Spleen (tissue), 7 donors: ENCODE measurements at regions not wholly inside any gene's neighbourhood (a gene's known extent, or its start where the extent isn't known, plus 50 kb on each side); places are given as distances from the start of the nearest gene placed in this dataset.

Experiments
- POLR2A ChIP-seq, 3 donors: fragments of 450-650 bp; IDR thresholded peaks; one replicate each; pipeline ENCODE4 v1.5.1; 2017; ENCODE audit warnings: antibody characterized with exemption in 3 of 3, mild to moderate bottlenecking in 1 of 3
- POLR2AphosphoS5 ChIP-seq, 3 donors: sonication (generic); formaldehyde crosslinking; IDR thresholded peaks; one replicate each; pipeline ENCODE4 v1.5.1; 2017; ENCODE audit warnings: antibody characterized with exemption in 3 of 3
- TF ChIP-seq, protein P1 (sequence below), 11 experiments: fragments of 200-600 bp in 7 of 11; fragments of 450-650 bp in 4 of 11; sonication (generic) in 4 of 11; IDR thresholded peaks in 8 of 11; conservative IDR thresholded peaks in 3 of 11; 1 replicate in 7 of 11; 2 replicates in 4 of 11; pipeline versions ENCODE4 v1.4.0 to v1.8.0; 2016 to 2021; ENCODE audit warnings: antibody characterized with exemption in 11 of 11, inconsistent platforms in 4 of 11, mild to moderate bottlenecking in 1 of 11
- donor health status: DM: no; HTN: no; CAD: no; lungs with moderate emphysema.
- donor health status: DM: no; HTN: no; CAD: no.
- donor health status: DM: no; HTN: no; CAD: no.

DNA sequence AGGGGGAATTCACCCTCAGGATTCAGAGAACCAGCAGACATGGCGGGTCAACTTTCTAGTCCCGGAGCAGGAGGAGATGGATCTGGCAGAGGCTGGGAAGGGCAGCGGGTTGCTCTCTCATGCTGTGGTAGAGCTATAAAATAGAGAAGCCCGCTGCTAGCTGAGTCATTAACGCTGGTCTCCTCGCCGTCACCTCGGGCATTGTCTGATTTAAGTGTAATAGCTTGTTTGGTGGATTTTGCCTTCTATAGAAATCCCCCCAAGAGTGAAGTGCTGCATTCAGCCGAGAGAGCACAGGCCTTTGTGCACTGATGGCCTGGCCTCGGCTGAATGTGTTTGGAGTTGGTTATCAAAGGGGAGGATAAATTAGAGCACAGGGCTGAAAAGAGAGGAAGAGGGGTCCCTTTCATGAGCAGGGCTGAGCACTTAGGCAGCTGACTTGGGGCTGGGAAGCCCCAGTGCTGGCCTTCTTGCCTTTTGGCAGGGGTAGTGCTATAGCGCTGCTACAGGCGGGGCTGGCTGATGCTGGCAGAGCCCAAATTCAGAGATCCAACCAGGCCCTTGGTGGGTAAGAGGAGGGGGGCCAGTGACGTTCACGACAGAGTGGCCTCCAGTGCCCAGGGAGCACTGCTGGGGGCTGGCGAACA, 161.1 kb upstream of the CADM1 start:
- TF ChIP-seq, protein P1, sequence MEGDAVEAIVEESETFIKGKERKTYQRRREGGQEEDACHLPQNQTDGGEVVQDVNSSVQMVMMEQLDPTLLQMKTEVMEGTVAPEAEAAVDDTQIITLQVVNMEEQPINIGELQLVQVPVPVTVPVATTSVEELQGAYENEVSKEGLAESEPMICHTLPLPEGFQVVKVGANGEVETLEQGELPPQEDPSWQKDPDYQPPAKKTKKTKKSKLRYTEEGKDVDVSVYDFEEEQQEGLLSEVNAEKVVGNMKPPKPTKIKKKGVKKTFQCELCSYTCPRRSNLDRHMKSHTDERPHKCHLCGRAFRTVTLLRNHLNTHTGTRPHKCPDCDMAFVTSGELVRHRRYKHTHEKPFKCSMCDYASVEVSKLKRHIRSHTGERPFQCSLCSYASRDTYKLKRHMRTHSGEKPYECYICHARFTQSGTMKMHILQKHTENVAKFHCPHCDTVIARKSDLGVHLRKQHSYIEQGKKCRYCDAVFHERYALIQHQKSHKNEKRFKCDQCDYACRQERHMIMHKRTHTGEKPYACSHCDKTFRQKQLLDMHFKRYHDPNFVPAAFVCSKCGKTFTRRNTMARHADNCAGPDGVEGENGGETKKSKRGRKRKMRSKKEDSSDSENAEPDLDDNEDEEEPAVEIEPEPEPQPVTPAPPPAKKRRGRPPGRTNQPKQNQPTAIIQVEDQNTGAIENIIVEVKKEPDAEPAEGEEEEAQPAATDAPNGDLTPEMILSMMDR (IDR thresholded peaks at IDR 0.05 in 8 of 11, conservative IDR thresholded peaks at IDR 0.05 in 3 of 11): no peak
- TF ChIP-seq POLR2A (IDR thresholded peaks at IDR 0.05): no peak
- no peak for TF ChIP-seq POLR2AphosphoS5 (IDR thresholded peaks at IDR 0.05)
